T-helper 2 cell treated with Interferon-gamma antibody and Interleukin-4, amounts not matched to agents 5 μg/mL and 100 μg/mL, for 36 hours (primary cell): ENCODE measurements at regions not wholly inside any gene's neighbourhood (a gene's known extent, or its start where the extent isn't known, plus 50 kb on each side); places are given as distances from the start of the nearest gene placed in this dataset.

Experiments
- DNase-seq: peaks from one replicate; pipeline ENCODE4 v3.0.0; 2021; ENCODE audit warnings: low spot score
- H3K27ac Mint-ChIP-seq: one replicate; pipeline ENCODE4 v1.8.0; 2021; ENCODE audit warnings: mild to moderate bottlenecking, mixed read lengths
- H3K27me3 Mint-ChIP-seq: one replicate; pipeline ENCODE4 v1.8.0; 2021; ENCODE audit warnings: low read depth, mixed read lengths
- H3K36me3 Mint-ChIP-seq: one replicate; pipeline ENCODE4 v1.8.0; 2021; ENCODE audit warnings: low read depth, mixed read lengths
- H3K4me1 Mint-ChIP-seq: one replicate; pipeline ENCODE4 v1.8.0; 2021; ENCODE audit warnings: low read depth, mixed read lengths
- H3K4me3 Mint-ChIP-seq: one replicate; pipeline ENCODE4 v1.8.0; 2022; ENCODE audit warnings: mild to moderate bottlenecking, moderate library complexity, mixed read lengths
- H3K9me3 Mint-ChIP-seq: one replicate; pipeline ENCODE4 v1.8.0; 2021; ENCODE audit warnings: mixed read lengths

GRCh38 chr11:29306527-29306926 is 710.3 kb downstream of the KCNA4 start:
- Mint-ChIP-seq H3K27ac (no peak overlapping the region), H3K36me3 (no peaks in the 10 kb centered on the region), H3K4me1 (no peaks in the 10 kb centered on the region), H3K9me3 (peaks cover 19% of the 10 kb centered on the region), H3K27me3 (no peaks in the 10 kb centered on the region), H3K4me3 (no peak overlapping the region)
- DNase-seq = no peak

DNA sequence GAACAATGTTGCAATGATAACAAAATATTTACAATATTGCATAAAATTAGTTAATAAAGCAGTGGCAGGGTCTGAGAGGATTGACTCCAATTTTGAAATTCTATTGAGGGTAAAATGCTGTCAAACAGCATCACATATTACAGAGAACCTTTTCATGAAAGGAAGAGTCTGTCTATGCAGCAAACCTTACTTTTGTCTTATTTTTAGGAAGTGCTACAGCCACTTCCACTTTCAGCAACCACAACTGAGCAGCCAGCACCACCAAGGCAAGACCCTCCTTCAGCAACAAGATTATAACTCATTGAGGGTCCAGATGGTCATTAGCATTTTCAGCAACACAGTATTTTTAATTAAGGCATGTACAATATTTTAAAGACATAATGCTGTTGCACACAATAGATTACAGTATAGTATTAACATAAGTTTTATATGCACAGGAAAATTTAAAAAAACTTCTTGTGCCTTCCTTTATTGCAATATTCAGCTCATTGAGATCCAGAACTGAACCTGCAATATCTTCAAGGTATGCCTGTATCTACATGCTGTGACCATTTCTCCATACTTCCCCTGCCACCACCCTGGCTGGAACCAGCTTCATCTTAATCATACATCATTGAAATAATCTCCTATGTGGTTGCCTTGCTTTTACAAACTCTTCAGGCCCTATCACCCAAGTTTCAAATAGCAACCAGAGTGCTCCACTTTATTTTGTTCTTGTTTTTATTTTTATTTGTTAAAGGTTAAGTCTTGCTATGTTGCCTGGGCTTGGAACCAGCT is 711.2 kb downstream of the KCNA4 start:
- Mint-ChIP-seq H3K27me3 (no peaks in the 10 kb centered on the region), H3K4me1 (no peaks in the 10 kb centered on the region), H3K36me3 (no peaks in the 10 kb centered on the region), H3K27ac (no peak overlapping the region), H3K9me3 (peaks cover 23% of the 10 kb centered on the region), H3K4me3 (no peak overlapping the region)
- no peak for DNase-seq

- Mint-ChIP-seq H3K4me3 (no peak overlapping the region), H3K36me3 (no peaks in the 10 kb centered on the region), H3K27ac (no peak overlapping the region), H3K4me1 (no peaks in the 10 kb centered on the region), H3K9me3 (peaks cover 32% of the 10 kb centered on the region), H3K27me3 (no peaks in the 10 kb centered on the region)
- DNase-seq = no peak
These were observed 716.4 kb downstream of the KCNA4 start for GRCh38 chr11:29300420-29300819.

GRCh38 chr11:29296680-29297079 is 720.1 kb downstream of the KCNA4 start:
- H3K36me3 Mint-ChIP-seq = no peaks in the 10 kb centered on the region
- no peak overlapping the region for H3K27ac Mint-ChIP-seq
- H3K4me3 Mint-ChIP-seq = no peak overlapping the region
- H3K9me3 Mint-ChIP-seq = peaks cover 21% of the 10 kb centered on the region
- no peaks in the 10 kb centered on the region for H3K4me1 Mint-ChIP-seq
- no peaks in the 10 kb centered on the region for H3K27me3 Mint-ChIP-seq
- DNase-seq = no peak

DNA sequence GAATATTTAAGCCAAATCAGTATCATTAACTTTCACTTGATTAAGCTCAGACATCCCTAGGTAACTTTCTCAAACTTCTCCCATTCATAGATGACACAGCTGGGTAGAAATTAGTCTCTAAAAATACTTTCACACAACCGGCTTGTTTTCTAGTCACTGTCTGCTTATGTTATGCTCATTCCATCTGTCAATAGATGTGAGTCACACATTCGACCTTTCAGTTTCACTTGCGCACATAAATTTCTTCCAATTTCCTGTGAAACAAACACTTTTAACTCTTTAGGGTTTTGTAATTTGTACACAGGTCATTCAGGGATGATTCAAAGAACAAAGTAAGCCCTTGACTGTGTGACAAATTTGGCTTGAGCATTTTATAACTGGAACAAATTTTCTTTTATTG is 723.0 kb downstream of the KCNA4 start:
- H3K9me3 Mint-ChIP-seq = peaks cover 12% of the 10 kb centered on the region
- H3K4me3 Mint-ChIP-seq = no peak overlapping the region
- no peak overlapping the region for H3K27ac Mint-ChIP-seq
- H3K4me1 Mint-ChIP-seq = no peaks in the 10 kb centered on the region
- DNase-seq = no peak
- H3K27me3 Mint-ChIP-seq = no peaks in the 10 kb centered on the region
- H3K36me3 Mint-ChIP-seq = no peaks in the 10 kb centered on the region

DNA sequence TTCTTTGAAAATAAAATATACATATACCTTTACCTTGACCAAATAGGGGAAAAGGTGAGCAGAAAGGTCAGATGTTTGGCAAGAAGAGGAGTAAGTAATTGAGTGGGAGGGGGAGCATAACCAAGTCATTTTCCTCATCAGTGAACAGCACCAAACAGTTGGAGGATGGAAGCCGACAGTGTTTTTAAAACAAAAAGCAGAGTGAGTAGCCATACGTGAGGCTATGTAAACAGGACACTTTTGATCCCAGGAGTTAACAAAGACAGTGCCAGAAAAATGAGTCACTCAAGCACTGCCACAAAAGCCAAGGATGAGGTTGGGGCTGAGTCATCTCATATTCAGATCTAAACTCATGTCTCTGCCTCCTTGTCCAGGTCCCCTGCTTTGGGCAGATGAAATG is 734.7 kb downstream of the KCNA4 start:
- no peak overlapping the region for H3K27ac Mint-ChIP-seq
- DNase-seq = no peak
- no peaks in the 10 kb centered on the region for H3K36me3 Mint-ChIP-seq

GRCh38 chr11:29281271-29281777 is 735.5 kb downstream of the KCNA4 start:
- H3K27ac Mint-ChIP-seq = no peak overlapping the region
- no peak overlapping the region for H3K4me3 Mint-ChIP-seq
- DNase-seq = no peak
- peaks cover 9% of the 10 kb centered on the region for H3K9me3 Mint-ChIP-seq
- H3K36me3 Mint-ChIP-seq = no peaks in the 10 kb centered on the region
- H3K27me3 Mint-ChIP-seq = no peaks in the 10 kb centered on the region
- H3K4me1 Mint-ChIP-seq = no peaks in the 10 kb centered on the region

More for the DNA sequence above, 734.7 kb downstream of the KCNA4 start:
- Mint-ChIP-seq H3K4me3 (no peak overlapping the region), H3K9me3 (peaks cover 9% of the 10 kb centered on the region), H3K27me3 (no peaks in the 10 kb centered on the region), H3K4me1 (no peaks in the 10 kb centered on the region)

GRCh38 chr11:29280452-29280851 is 736.4 kb downstream of the KCNA4 start:
- peaks cover 12% of the 10 kb centered on the region for H3K9me3 Mint-ChIP-seq
- no peak overlapping the region for H3K27ac Mint-ChIP-seq
- no peak for DNase-seq
- H3K4me3 Mint-ChIP-seq = no peak overlapping the region
- no peaks in the 10 kb centered on the region for H3K27me3 Mint-ChIP-seq
- H3K4me1 Mint-ChIP-seq = no peaks in the 10 kb centered on the region
- H3K36me3 Mint-ChIP-seq = no peaks in the 10 kb centered on the region

- DNase-seq = no peak
- no peak overlapping the region for H3K4me3 Mint-ChIP-seq
- H3K9me3 Mint-ChIP-seq = peaks cover 12% of the 10 kb centered on the region
- no peaks in the 10 kb centered on the region for H3K27me3 Mint-ChIP-seq
- H3K36me3 Mint-ChIP-seq = no peaks in the 10 kb centered on the region
- H3K27ac Mint-ChIP-seq = no peak overlapping the region
- no peaks in the 10 kb centered on the region for H3K4me1 Mint-ChIP-seq
These were observed 737.1 kb downstream of the KCNA4 start for GRCh38 chr11:29279716-29280115.

- Mint-ChIP-seq H3K4me1 (no peaks in the 10 kb centered on the region), H3K9me3 (peaks cover 7% of the 10 kb centered on the region), H3K27me3 (no peaks in the 10 kb centered on the region), H3K4me3 (no peak overlapping the region), H3K27ac (no peak overlapping the region), H3K36me3 (no peaks in the 10 kb centered on the region)
- DNase-seq = no peak
These were observed 744.7 kb downstream of the KCNA4 start for GRCh38 chr11:29272019-29272654.

- H3K27me3 Mint-ChIP-seq = no peaks in the 10 kb centered on the region
- no peaks in the 10 kb centered on the region for H3K4me1 Mint-ChIP-seq
- H3K27ac Mint-ChIP-seq = no peak overlapping the region
- H3K36me3 Mint-ChIP-seq = no peaks in the 10 kb centered on the region
- peaks cover 7% of the 10 kb centered on the region for H3K9me3 Mint-ChIP-seq
- no peak overlapping the region for H3K4me3 Mint-ChIP-seq
- DNase-seq = no peak
These were observed 745.2 kb downstream of the KCNA4 start for GRCh38 chr11:29271616-29272015.

DNA sequence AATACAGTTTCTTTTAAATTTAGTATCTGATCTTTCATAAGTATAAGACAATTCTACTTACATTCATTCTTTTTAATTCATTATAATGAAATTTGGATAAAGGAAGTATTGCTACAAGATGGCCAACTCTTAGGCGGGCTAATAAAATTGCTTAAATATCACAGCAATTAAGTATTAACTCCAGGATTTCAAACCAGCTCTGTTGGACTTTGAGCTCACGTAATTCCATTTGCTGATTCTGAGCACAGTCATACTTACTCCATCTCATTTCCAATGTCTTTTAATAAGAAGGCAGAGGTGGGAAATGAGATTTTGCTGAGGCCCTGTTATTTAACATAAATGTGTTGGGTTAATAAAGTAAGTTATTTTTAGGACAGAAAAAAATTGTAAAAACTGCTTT is 748.1 kb downstream of the KCNA4 start:
- Mint-ChIP-seq H3K9me3 (peaks cover 10% of the 10 kb centered on the region), H3K36me3 (no peaks in the 10 kb centered on the region), H3K27ac (no peak overlapping the region), H3K4me3 (no peak overlapping the region), H3K27me3 (no peaks in the 10 kb centered on the region), H3K4me1 (no peaks in the 10 kb centered on the region)
- no peak for DNase-seq

- Mint-ChIP-seq H3K27me3 (no peaks in the 10 kb centered on the region), H3K9me3 (peaks cover 23% of the 10 kb centered on the region), H3K4me1 (no peaks in the 10 kb centered on the region), H3K4me3 (no peak overlapping the region), H3K36me3 (no peaks in the 10 kb centered on the region), H3K27ac (no peak overlapping the region)
- DNase-seq = no peak
These were observed 751.0 kb downstream of the KCNA4 start for GRCh38 chr11:29265792-29266191.

GRCh38 chr11:29265381-29265780 is 751.4 kb downstream of the KCNA4 start:
- Mint-ChIP-seq H3K4me3 (no peak overlapping the region), H3K4me1 (no peaks in the 10 kb centered on the region), H3K27me3 (no peaks in the 10 kb centered on the region), H3K27ac (no peak overlapping the region), H3K36me3 (no peaks in the 10 kb centered on the region), H3K9me3 (peaks cover 27% of the 10 kb centered on the region)
- DNase-seq = no peak
